Mesothelial cell of epicardium (in vitro differentiated cells): ENCODE measurements at regions not wholly inside any gene's neighbourhood (a gene's known extent, or its start where the extent isn't known, plus 50 kb on each side); places are given as distances from the start of the nearest gene placed in this dataset.

Experiments used
- DNase-seq, 2 experiments: peaks; one replicate each; pipeline ENCODE4 v3.0.0; 2021; ENCODE audit warnings: low spot score in 2 of 2; ENCODE audit not compliant: unreplicated experiment in 2 of 2
- H3K27ac Mint-ChIP-seq: 2 replicates; pipeline ENCODE4 v1.8.0; 2021; ENCODE audit warnings: mixed read lengths
- H3K27me3 Mint-ChIP-seq: 2 replicates; pipeline ENCODE4 v1.8.0; 2021; ENCODE audit warnings: low read depth, mixed read lengths
- H3K36me3 Mint-ChIP-seq: 2 replicates; pipeline ENCODE4 v1.8.0; 2021; ENCODE audit warnings: mixed read lengths
- H3K4me1 Mint-ChIP-seq: 2 replicates; pipeline ENCODE4 v1.8.0; 2021; ENCODE audit warnings: mixed read lengths
- H3K4me3 Mint-ChIP-seq: 2 replicates; pipeline ENCODE4 v1.8.0; 2021; ENCODE audit warnings: mild to moderate bottlenecking, moderate library complexity, mixed read lengths
- H3K9me3 Mint-ChIP-seq: 2 replicates; pipeline ENCODE4 v1.8.0; 2021; ENCODE audit warnings: mixed read lengths
- TF ChIP-seq, protein P1 (sequence below): fragments of 200-600 bp; sonication (generic); IDR thresholded peaks from one replicate; pipeline ENCODE4 v1.5.0; 2021; ENCODE audit warnings: antibody characterized with exemption; ENCODE audit not compliant: unreplicated experiment

DNA sequence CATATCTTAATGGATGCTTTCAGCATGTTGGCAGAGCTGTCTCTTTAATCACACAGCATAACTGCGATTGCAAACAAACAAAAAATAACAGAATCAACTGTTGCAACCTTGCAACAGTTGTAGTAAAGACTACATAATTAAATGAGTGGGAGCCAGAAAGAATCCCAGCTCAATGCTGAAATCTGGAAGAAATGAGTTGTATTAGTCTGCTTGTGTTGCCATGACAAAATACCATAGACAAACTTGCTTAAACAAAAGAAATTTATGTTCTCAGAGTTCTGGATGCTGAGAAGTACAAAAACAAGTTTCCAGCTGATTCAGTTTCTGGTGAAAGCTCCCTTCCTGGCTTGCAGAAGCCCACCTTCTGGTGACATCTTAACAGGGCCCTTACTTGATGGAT lies 260.9 kb upstream of the TUSC1 start:
- no peak for DNase-seq
- H3K4me3 Mint-ChIP-seq, result no peak overlapping the region
- no peaks in the 10 kb centered on the region for H3K36me3 Mint-ChIP-seq
- TF ChIP-seq, protein P1, sequence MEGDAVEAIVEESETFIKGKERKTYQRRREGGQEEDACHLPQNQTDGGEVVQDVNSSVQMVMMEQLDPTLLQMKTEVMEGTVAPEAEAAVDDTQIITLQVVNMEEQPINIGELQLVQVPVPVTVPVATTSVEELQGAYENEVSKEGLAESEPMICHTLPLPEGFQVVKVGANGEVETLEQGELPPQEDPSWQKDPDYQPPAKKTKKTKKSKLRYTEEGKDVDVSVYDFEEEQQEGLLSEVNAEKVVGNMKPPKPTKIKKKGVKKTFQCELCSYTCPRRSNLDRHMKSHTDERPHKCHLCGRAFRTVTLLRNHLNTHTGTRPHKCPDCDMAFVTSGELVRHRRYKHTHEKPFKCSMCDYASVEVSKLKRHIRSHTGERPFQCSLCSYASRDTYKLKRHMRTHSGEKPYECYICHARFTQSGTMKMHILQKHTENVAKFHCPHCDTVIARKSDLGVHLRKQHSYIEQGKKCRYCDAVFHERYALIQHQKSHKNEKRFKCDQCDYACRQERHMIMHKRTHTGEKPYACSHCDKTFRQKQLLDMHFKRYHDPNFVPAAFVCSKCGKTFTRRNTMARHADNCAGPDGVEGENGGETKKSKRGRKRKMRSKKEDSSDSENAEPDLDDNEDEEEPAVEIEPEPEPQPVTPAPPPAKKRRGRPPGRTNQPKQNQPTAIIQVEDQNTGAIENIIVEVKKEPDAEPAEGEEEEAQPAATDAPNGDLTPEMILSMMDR, result no peak
- H3K27ac Mint-ChIP-seq, result no peak overlapping the region
- H3K9me3 Mint-ChIP-seq, result peaks cover 4% of the 10 kb centered on the region
- H3K27me3 Mint-ChIP-seq, result no peaks in the 10 kb centered on the region
- no peaks in the 10 kb centered on the region for H3K4me1 Mint-ChIP-seq

DNA sequence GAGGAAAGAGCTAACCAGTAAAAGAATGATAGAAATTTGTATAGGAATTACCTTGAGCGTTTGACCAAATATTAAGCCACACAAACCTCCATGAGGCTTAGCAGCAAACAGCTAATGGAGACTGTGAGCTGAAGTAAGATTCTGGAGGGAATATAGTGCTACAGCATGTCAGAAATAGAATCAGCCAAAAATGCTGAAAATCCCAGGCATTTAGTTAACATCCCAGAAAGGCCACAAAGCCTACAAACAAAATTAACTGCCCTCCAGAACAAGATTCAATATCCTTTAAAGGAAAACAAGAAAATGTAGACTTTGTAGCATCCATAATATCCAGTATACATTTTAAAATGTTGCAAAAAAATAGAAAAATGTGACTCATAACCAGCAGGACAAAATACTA lies 257.8 kb upstream of the TUSC1 start:
- Mint-ChIP-seq H3K9me3 (peaks cover 9% of the 10 kb centered on the region), H3K4me3 (no peak overlapping the region), H3K27ac (no peak overlapping the region), H3K27me3 (no peaks in the 10 kb centered on the region), H3K4me1 (no peaks in the 10 kb centered on the region), H3K36me3 (no peaks in the 10 kb centered on the region)
- DNase-seq, result no peak
- TF ChIP-seq, protein P1, result no peak

DNA sequence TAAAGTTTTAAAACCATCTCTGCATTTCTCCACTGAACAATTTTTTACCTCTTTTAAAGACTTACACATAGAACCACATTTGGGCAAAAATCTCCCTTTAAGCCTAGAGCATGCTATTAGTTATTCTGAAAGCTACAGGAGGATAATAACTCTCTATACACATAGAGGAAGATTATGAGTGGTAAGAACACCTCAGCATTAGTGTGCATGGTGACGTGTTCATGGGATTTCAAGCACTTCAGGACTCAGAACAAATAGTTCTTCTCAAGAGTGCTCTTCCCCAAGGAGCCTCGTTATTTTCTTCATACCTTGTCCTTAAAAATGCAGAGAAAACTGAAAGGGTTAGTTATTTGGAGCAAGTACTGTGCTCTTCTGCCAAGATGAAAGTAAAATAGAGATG lies 256.9 kb upstream of the TUSC1 start:
- H3K27ac Mint-ChIP-seq, result no peak overlapping the region
- H3K27me3 Mint-ChIP-seq, result no peaks in the 10 kb centered on the region
- H3K9me3 Mint-ChIP-seq, result peaks cover 13% of the 10 kb centered on the region
- TF ChIP-seq, protein P1, result no peak
- no peak overlapping the region for H3K4me3 Mint-ChIP-seq
- no peaks in the 10 kb centered on the region for H3K36me3 Mint-ChIP-seq
- H3K4me1 Mint-ChIP-seq, result no peaks in the 10 kb centered on the region
- DNase-seq, result no peak

DNA sequence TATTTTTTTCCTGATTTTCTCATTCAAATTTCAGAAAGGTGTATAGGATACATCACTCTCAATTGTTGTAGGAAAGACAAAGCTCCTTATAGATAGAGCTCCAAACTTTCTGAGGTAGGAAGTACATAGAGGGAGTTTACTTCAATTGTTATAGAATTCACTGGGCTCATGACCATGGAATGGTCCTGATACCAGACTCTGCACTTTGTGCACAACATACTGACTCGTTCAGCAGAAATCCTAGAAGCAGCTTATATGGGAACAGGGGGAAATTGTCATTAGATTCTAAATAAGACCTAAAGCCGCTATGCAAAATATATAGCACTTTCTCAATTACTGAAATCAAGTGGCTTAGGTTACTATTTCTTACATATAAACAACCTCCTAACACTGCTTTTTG lies 240.5 kb upstream of the TUSC1 start:
- Mint-ChIP-seq H3K4me3 (no peak overlapping the region), H3K4me1 (no peaks in the 10 kb centered on the region), H3K27me3 (no peaks in the 10 kb centered on the region), H3K9me3 (no peaks in the 10 kb centered on the region), H3K27ac (no peak overlapping the region), H3K36me3 (no peaks in the 10 kb centered on the region)
- DNase-seq, result no peak
- TF ChIP-seq, protein P1, result no peak

DNA sequence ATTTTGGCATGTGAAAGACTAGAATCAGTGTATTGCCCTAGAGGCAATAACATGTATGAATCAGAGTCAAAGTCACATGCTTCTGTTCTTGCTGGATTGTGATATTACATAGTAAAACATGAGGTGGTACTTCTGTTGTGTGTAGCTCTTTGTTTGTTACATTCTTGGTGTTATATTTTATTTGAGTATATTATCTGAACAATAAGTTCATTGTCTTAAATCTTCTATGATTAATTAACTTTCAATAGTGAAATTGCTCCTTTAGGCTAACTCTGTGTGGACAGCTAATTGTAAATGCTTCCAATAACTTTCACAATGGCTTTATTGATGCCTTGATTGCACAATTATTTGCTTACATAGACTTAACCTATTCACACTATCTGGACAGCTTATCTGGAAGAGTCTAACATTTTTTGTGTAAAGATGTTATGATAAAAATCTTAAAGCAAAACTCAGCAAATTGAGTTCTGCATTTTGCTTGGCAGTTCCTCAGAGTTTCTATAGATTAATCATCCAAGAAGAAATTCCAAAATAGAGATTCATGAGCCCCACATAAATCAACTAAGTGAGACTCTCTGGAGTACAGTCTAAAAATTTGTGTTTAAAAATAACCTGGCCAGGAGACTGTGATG lies 239.6 kb upstream of the TUSC1 start:
- no peak overlapping the region for H3K27ac Mint-ChIP-seq
- TF ChIP-seq, protein P1, result no peak
- H3K4me1 Mint-ChIP-seq, result no peaks in the 10 kb centered on the region
- no peaks in the 10 kb centered on the region for H3K9me3 Mint-ChIP-seq
- H3K4me3 Mint-ChIP-seq, result no peak overlapping the region
- no peaks in the 10 kb centered on the region for H3K27me3 Mint-ChIP-seq
- no peak for DNase-seq
- H3K36me3 Mint-ChIP-seq, result no peaks in the 10 kb centered on the region

DNA sequence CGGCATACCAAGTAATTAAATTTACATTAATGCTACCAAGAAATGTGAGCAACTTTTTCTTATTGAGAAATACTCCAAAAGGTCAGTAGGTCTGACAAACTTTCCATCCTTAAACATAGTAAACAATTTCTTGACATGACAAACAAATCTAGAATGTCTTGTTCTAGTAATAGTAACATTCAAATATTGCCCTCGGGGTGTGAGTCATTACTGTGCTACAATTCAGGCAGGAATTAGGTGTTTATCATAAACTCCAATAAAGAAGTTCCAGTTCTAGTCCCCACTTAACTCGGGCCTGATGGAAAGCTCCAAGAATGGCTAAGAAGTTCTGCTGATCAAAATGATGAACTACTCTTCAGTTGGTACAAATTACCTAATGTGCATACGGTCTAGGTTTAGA lies 235.6 kb upstream of the TUSC1 start:
- DNase-seq, result no peak
- no peaks in the 10 kb centered on the region for H3K36me3 Mint-ChIP-seq
- no peaks in the 10 kb centered on the region for H3K4me1 Mint-ChIP-seq
- TF ChIP-seq, protein P1, result no peak
- no peaks in the 10 kb centered on the region for H3K9me3 Mint-ChIP-seq
- H3K27me3 Mint-ChIP-seq, result no peaks in the 10 kb centered on the region
- H3K27ac Mint-ChIP-seq, result no peak overlapping the region
- H3K4me3 Mint-ChIP-seq, result no peak overlapping the region
